ENCODE measurements at regions not wholly inside any gene's neighbourhood (a gene's known extent, or its start where the extent isn't known, plus 50 kb on each side); places are given as distances from the start of the nearest gene placed in this dataset.

GRCh38 chr15:62730825-62731224, 311.7 kb upstream of the TPM1 start:
- TF ChIP-seq, protein P1, sequence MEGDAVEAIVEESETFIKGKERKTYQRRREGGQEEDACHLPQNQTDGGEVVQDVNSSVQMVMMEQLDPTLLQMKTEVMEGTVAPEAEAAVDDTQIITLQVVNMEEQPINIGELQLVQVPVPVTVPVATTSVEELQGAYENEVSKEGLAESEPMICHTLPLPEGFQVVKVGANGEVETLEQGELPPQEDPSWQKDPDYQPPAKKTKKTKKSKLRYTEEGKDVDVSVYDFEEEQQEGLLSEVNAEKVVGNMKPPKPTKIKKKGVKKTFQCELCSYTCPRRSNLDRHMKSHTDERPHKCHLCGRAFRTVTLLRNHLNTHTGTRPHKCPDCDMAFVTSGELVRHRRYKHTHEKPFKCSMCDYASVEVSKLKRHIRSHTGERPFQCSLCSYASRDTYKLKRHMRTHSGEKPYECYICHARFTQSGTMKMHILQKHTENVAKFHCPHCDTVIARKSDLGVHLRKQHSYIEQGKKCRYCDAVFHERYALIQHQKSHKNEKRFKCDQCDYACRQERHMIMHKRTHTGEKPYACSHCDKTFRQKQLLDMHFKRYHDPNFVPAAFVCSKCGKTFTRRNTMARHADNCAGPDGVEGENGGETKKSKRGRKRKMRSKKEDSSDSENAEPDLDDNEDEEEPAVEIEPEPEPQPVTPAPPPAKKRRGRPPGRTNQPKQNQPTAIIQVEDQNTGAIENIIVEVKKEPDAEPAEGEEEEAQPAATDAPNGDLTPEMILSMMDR (IDR thresholded peaks at IDR 0.05), result no peak
- no peak for TF ChIP-seq MAX (CRISPR knock-in tag; IDR thresholded peaks at IDR 0.05)
- TF ChIP-seq, protein P2, sequence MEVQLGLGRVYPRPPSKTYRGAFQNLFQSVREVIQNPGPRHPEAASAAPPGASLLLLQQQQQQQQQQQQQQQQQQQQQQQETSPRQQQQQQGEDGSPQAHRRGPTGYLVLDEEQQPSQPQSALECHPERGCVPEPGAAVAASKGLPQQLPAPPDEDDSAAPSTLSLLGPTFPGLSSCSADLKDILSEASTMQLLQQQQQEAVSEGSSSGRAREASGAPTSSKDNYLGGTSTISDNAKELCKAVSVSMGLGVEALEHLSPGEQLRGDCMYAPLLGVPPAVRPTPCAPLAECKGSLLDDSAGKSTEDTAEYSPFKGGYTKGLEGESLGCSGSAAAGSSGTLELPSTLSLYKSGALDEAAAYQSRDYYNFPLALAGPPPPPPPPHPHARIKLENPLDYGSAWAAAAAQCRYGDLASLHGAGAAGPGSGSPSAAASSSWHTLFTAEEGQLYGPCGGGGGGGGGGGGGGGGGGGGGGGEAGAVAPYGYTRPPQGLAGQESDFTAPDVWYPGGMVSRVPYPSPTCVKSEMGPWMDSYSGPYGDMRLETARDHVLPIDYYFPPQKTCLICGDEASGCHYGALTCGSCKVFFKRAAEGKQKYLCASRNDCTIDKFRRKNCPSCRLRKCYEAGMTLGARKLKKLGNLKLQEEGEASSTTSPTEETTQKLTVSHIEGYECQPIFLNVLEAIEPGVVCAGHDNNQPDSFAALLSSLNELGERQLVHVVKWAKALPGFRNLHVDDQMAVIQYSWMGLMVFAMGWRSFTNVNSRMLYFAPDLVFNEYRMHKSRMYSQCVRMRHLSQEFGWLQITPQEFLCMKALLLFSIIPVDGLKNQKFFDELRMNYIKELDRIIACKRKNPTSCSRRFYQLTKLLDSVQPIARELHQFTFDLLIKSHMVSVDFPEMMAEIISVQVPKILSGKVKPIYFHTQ (CRISPR knock-in tag; IDR thresholded peaks at IDR 0.05), result no peak
- TF ChIP-seq, protein P3, sequence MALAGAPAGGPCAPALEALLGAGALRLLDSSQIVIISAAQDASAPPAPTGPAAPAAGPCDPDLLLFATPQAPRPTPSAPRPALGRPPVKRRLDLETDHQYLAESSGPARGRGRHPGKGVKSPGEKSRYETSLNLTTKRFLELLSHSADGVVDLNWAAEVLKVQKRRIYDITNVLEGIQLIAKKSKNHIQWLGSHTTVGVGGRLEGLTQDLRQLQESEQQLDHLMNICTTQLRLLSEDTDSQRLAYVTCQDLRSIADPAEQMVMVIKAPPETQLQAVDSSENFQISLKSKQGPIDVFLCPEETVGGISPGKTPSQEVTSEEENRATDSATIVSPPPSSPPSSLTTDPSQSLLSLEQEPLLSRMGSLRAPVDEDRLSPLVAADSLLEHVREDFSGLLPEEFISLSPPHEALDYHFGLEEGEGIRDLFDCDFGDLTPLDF (CRISPR knock-in tag; IDR thresholded peaks at IDR 0.05), result no peak
- TF ChIP-seq, protein P4, sequence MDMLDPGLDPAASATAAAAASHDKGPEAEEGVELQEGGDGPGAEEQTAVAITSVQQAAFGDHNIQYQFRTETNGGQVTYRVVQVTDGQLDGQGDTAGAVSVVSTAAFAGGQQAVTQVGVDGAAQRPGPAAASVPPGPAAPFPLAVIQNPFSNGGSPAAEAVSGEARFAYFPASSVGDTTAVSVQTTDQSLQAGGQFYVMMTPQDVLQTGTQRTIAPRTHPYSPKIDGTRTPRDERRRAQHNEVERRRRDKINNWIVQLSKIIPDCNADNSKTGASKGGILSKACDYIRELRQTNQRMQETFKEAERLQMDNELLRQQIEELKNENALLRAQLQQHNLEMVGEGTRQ (CRISPR knock-in tag; IDR thresholded peaks at IDR 0.05), result no peak
- TF ChIP-seq, protein P5, sequence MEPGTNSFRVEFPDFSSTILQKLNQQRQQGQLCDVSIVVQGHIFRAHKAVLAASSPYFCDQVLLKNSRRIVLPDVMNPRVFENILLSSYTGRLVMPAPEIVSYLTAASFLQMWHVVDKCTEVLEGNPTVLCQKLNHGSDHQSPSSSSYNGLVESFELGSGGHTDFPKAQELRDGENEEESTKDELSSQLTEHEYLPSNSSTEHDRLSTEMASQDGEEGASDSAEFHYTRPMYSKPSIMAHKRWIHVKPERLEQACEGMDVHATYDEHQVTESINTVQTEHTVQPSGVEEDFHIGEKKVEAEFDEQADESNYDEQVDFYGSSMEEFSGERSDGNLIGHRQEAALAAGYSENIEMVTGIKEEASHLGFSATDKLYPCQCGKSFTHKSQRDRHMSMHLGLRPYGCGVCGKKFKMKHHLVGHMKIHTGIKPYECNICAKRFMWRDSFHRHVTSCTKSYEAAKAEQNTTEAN (CRISPR knock-in tag; IDR thresholded peaks at IDR 0.05), result no peak
- TF ChIP-seq CREB1 (CRISPR knock-in tag; IDR thresholded peaks at IDR 0.05), result no peak
